GM12875 (cell line): ENCODE measurements at regions not wholly inside any gene's neighbourhood (a gene's known extent, or its start where the extent isn't known, plus 50 kb on each side); places are given as distances from the start of the nearest gene placed in this dataset.
"Not testable (repeated sequence)": the region's sequence is repeated elsewhere in the genome, so short reads cannot be mapped to it uniquely, and the experiment has no call there.

ENCODE experiments used
- H3K4me3 ChIP-seq: one replicate; pipeline ENCODE4 v1.5.1; 2011; ENCODE audit warnings: low read depth, low read length, control low read depth
- TF ChIP-seq, protein P1 (sequence below): IDR thresholded peaks from 2 replicates; pipeline ENCODE4 v1.5.1; 2011; ENCODE audit warnings: low read depth, mild to moderate bottlenecking, control low read depth, inconsistent platforms, low read length, moderate library complexity, borderline replicate concordance; ENCODE audit not compliant: insufficient read depth

DNA sequence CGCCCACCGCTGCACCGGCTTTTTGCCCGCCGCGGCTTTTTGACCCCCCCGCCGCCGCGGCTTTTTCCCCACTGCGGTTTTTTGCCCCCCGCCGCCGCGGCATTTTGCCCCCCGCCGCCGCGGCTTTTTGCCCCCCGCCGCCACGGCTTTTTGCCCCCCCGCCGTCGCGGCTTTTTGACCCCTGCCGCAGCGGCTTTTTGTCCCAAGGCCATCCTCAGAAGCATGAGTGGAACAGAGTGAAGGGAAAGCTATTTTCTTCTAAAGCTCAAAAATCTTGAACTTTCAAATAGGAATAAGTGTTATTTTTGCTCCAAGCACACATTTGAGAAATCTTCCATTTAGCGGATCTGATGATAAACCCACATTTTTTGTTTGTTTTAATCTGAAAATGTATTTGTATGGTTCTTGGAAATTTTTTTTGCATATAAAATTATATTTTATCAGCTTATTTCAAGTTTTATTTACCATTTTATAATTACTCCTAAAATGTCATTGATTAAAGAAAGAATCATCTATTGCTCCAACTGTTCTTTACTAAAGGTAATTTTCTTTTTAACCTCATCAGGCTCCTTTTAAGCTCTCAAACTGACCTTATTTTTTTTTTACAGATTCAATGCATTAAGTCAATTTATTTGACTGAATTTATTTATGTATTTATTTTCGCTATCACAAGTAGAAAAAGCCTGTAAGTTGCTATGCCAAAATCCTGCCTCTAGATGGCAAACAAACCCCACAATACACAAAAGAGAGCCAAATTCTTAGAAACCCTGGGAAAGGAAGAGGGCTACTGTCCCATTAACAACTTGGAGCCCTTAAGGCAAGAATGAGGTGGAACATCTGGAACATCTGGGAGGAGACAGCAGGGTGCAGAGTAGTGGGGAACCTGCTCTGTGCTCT is 460.3 kb downstream of the ZNF33B start:
- TF ChIP-seq, protein P1, sequence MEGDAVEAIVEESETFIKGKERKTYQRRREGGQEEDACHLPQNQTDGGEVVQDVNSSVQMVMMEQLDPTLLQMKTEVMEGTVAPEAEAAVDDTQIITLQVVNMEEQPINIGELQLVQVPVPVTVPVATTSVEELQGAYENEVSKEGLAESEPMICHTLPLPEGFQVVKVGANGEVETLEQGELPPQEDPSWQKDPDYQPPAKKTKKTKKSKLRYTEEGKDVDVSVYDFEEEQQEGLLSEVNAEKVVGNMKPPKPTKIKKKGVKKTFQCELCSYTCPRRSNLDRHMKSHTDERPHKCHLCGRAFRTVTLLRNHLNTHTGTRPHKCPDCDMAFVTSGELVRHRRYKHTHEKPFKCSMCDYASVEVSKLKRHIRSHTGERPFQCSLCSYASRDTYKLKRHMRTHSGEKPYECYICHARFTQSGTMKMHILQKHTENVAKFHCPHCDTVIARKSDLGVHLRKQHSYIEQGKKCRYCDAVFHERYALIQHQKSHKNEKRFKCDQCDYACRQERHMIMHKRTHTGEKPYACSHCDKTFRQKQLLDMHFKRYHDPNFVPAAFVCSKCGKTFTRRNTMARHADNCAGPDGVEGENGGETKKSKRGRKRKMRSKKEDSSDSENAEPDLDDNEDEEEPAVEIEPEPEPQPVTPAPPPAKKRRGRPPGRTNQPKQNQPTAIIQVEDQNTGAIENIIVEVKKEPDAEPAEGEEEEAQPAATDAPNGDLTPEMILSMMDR = 0 out of 2 replicates have a peak, but pooled peaks have one; percentile 5
- H3K4me3 ChIP-seq = not testable (repeated sequence)

- TF ChIP-seq, protein P1 = no peak
- H3K4me3 ChIP-seq = no peak overlapping the region
Measured at GRCh38 chr10:42177077-42177792, 461.1 kb downstream of the ZNF33B start.

- TF ChIP-seq, protein P1 = no peak
Measured at GRCh38 chr10:42150428-42151061, 487.8 kb downstream of the ZNF33B start.

DNA sequence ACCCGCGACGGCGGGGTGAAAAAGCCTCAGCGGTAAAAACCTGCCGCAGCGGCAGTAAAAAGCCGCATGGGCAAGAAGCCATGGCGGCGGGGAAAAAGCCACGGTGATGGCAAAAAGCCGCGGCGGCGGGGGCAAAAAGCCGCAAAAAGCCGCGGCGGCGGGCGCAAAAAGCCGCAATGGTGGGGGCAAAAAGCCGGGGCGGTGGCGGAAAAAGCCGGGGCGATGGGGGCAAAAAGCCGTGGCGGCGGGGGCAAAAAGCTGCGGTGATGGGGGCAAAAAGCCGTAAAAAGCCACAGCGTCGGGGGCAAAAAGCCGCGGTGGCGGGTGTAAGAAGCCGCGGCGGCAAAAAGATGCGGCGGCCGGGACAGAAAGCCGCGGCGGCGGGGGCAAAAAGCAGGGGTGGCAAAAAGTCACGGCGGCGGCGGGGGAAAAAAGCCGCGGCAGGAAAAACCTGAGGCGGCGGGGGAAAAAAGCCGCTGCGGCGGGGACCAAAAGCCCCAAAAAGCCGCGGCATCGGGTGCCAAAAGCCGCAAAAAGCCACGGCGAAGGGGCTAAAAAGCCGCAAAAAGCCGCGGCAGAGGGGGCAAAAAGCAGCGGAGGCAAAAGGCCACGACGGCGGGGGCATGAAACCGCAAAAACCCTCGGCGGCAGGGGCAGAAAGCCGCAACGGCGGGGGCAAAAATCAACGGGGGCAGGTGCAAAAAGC is 488.5 kb downstream of the ZNF33B start:
- TF ChIP-seq, protein P1 = no peak
- no peak overlapping the region for H3K4me3 ChIP-seq

More at GRCh38 chr10:42150428-42151061, 487.8 kb downstream of the ZNF33B start:
- no peak overlapping the region for H3K4me3 ChIP-seq

GRCh38 chr10:42149027-42149700 is 489.2 kb downstream of the ZNF33B start:
- no peak overlapping the region for H3K4me3 ChIP-seq
- TF ChIP-seq, protein P1 = no peak

DNA sequence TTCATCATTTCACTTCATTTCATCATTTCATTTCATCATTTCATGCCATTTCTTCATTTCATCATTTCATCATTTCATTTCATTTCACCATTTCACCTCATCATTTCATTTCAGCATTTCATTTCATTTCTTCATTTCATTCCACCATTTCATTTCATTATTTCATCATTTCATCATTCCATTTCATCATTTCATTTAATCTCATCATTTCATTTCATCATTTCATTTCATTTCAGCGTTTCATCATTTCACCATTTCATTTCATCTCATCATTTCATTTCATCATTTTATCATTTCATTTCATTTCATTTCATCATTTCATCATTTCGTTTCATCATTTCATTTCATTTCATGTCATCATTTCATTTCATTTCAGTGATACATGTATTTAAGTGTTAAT is 492.2 kb downstream of the ZNF33B start:
- H3K4me3 ChIP-seq = not testable (repeated sequence)

GRCh38 chr10:42138023-42138422 is 500.3 kb downstream of the ZNF33B start:
- H3K4me3 ChIP-seq = not testable (repeated sequence)
